ENCODE measurements at regions not wholly inside any gene's neighbourhood (a gene's known extent, or its start where the extent isn't known, plus 50 kb on each side); places are given as distances from the start of the nearest gene placed in this dataset.

DNA sequence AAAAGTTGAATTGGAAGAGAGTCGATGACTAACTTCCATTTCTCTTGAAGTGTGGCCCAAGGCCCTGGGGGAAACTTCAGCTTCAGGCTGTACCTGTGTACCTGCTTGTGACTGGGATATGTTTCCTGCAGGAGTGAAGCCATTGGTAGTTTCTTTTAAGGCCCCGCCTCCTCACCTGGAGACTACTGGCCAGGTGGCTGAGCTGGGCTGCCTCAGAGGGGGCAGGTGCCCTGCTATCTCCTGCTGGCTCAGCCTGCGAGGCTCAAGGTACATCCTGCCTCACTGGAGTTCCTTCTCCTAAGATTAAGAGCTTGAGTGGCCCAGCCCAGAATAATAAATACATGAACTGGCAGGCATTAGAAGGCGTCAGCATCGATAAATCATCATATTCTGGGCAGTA lies 121.6 kb upstream of the ROPN1 start:
- POLR2A ChIA-PET: no interaction called here
- BruUV-seq (replicated peaks): no TSS peak
- in situ Hi-C loops (cut with HindIII; ENCODE audit: low pct_unique_long_range_greater_than_20kb, low sequenced_read_pairs): no loop called here

DNA sequence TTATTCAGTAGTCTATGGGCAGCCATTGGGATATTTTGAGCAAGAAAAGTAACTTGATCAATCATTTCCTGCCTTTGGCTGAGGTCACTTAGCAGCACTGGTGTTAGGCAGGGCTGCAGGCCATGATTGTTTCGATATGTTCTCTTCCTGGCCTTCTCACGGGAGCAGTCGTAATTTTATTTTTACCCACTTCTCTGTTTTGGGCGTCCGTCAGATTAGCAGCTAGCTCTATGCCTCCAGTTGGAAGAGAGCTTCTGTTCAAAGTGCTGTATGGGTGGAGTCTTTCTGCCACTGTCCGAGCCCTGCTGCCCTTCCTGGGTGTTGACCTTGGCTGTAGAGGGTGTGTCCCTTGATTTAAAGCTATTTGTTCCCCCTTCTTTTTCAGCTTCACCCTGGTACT lies 123.4 kb upstream of the ROPN1 start:
- CTCF ChIA-PET: no interaction called here
- no peak for ATAC-seq
- Histone ChIP-seq H3K9me3 (ENCODE audit: control insufficient read depth, insufficient read depth, low read depth, low read length) (no peaks in the 10 kb centered on the region), H3K36me3 (ENCODE audit: control insufficient read depth, insufficient read depth, low read length) (no peaks in the 10 kb centered on the region), H3K27ac (ENCODE audit: low read length) (no peak overlapping the region), H3K4me1 (ENCODE audit: control insufficient read depth, insufficient read depth, low read length) (no peaks in the 10 kb centered on the region), H3K4me3 (ENCODE audit: low read depth in 2 of 2, low read length in 2 of 2) (no peak overlapping the region), H3K27me3 (ENCODE audit: control insufficient read depth, insufficient read depth, low read length) (peaks cover 27% of the 10 kb centered on the region)
- intact Hi-C loops (cut with micrococcal nuclease; ENCODE audit: unreplicated experiment) (no loop called here), in situ Hi-C loops (cut with HindIII; ENCODE audit: low pct_unique_long_range_greater_than_20kb, low sequenced_read_pairs) (no loop called here)
- no peak for TF ChIP-seq TCF7L2 (IDR thresholded peaks at IDR 0.05; ENCODE audit: low read depth, low read length)
- no peak for TF ChIP-seq POLR2AphosphoS5 (IDR thresholded peaks at IDR 0.05; ENCODE audit: low read depth, low read length)
- TF ChIP-seq, protein P1, sequence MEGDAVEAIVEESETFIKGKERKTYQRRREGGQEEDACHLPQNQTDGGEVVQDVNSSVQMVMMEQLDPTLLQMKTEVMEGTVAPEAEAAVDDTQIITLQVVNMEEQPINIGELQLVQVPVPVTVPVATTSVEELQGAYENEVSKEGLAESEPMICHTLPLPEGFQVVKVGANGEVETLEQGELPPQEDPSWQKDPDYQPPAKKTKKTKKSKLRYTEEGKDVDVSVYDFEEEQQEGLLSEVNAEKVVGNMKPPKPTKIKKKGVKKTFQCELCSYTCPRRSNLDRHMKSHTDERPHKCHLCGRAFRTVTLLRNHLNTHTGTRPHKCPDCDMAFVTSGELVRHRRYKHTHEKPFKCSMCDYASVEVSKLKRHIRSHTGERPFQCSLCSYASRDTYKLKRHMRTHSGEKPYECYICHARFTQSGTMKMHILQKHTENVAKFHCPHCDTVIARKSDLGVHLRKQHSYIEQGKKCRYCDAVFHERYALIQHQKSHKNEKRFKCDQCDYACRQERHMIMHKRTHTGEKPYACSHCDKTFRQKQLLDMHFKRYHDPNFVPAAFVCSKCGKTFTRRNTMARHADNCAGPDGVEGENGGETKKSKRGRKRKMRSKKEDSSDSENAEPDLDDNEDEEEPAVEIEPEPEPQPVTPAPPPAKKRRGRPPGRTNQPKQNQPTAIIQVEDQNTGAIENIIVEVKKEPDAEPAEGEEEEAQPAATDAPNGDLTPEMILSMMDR (IDR thresholded peaks at IDR 0.05): no peak
- TF ChIP-seq REST (IDR thresholded peaks at IDR 0.05; ENCODE audit: insufficient read depth in 1 of 2, low read depth in 2 of 2, low read length in 1 of 2): no peak
- TF ChIP-seq SIN3A (IDR thresholded peaks at IDR 0.05; ENCODE audit: borderline replicate concordance, insufficient read depth, low read depth, low read length): no peak
- BruUV-seq (replicated peaks): no TSS peak
- no peak for DNase-seq (ENCODE audit: low read depth, low spot score)
- POLR2A ChIA-PET: no interaction called here

More for the DNA sequence above, 121.6 kb upstream of the ROPN1 start:
- Histone ChIP-seq H3K27me3 (ENCODE audit: control insufficient read depth, insufficient read depth, low read length) (peaks cover 16% of the 10 kb centered on the region), H3K27ac (ENCODE audit: low read length) (no peak overlapping the region), H3K4me1 (ENCODE audit: control insufficient read depth, insufficient read depth, low read length) (no peaks in the 10 kb centered on the region), H3K9me3 (ENCODE audit: control insufficient read depth, insufficient read depth, low read depth, low read length) (no peaks in the 10 kb centered on the region), H3K36me3 (ENCODE audit: control insufficient read depth, insufficient read depth, low read length) (no peaks in the 10 kb centered on the region), H3K4me3 (ENCODE audit: low read depth in 2 of 2, low read length in 2 of 2) (no peak overlapping the region)
- intact Hi-C loops (cut with micrococcal nuclease; ENCODE audit: unreplicated experiment): no loop called here
- no peak for DNase-seq (ENCODE audit: low read depth, low spot score)
- CTCF ChIA-PET: no interaction called here
- TF ChIP-seq REST (IDR thresholded peaks at IDR 0.05; ENCODE audit: insufficient read depth in 1 of 2, low read depth in 2 of 2, low read length in 1 of 2): no peak
- no peak for TF ChIP-seq SIN3A (IDR thresholded peaks at IDR 0.05; ENCODE audit: borderline replicate concordance, insufficient read depth, low read depth, low read length)
- no peak for TF ChIP-seq POLR2AphosphoS5 (IDR thresholded peaks at IDR 0.05; ENCODE audit: low read depth, low read length)
- TF ChIP-seq, protein P1 (IDR thresholded peaks at IDR 0.05): no peak
- TF ChIP-seq TCF7L2 (IDR thresholded peaks at IDR 0.05; ENCODE audit: low read depth, low read length): no peak
- no peak for ATAC-seq
